ENCODE measurements at regions not wholly inside any gene's neighbourhood (a gene's known extent, or its start where the extent isn't known, plus 50 kb on each side); places are given as distances from the start of the nearest gene placed in this dataset.

DNA sequence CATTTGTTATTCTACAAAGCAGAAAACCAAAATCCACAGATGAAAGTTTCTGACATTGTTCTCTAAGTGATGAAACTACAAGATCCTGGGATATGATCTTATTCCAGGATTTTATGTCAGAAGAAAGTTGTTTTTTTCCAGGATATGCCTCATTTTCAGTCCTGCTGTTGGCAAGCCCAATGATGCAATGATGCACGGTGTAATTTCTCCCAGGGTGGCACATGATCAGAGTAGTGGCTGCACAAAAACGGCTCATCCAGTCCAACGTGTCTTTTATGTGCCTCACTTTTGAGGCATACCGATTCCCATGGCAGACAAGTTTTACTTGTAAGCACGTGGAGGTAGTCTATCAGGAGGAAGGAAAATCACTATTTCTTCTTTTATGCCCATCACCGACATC is 302.3 kb upstream of the JAG1 start:
- TF ChIP-seq ARNTL (CRISPR knock-in tag; IDR thresholded peaks at IDR 0.05; ENCODE audit: borderline replicate concordance, low read depth): no peak
- no peak for TF ChIP-seq TCF4 (CRISPR knock-in tag; IDR thresholded peaks at IDR 0.05; ENCODE audit: borderline replicate concordance)
- TF ChIP-seq RARB (CRISPR knock-in tag; IDR thresholded peaks at IDR 0.05): no peak
- no peak for TF ChIP-seq ZNF8 (CRISPR knock-in tag; IDR thresholded peaks at IDR 0.05)
- no peak for TF ChIP-seq CSDC2 (CRISPR knock-in tag; IDR thresholded peaks at IDR 0.05)
- no peak for TF ChIP-seq ISL1 (CRISPR knock-in tag; IDR thresholded peaks at IDR 0.05)
- TF ChIP-seq, protein P1, sequence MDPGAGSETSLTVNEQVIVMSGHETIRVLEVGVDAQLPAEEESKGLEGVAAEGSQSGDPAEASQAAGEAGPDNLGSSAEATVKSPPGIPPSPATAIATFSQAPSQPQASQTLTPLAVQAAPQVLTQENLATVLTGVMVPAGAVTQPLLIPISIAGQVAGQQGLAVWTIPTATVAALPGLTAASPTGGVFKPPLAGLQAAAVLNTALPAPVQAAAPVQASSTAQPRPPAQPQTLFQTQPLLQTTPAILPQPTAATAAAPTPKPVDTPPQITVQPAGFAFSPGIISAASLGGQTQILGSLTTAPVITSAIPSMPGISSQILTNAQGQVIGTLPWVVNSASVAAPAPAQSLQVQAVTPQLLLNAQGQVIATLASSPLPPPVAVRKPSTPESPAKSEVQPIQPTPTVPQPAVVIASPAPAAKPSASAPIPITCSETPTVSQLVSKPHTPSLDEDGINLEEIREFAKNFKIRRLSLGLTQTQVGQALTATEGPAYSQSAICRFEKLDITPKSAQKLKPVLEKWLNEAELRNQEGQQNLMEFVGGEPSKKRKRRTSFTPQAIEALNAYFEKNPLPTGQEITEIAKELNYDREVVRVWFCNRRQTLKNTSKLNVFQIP (CRISPR knock-in tag; IDR thresholded peaks at IDR 0.05; ENCODE audit: borderline replicate concordance, low read depth): no peak
- TF ChIP-seq, protein P2, sequence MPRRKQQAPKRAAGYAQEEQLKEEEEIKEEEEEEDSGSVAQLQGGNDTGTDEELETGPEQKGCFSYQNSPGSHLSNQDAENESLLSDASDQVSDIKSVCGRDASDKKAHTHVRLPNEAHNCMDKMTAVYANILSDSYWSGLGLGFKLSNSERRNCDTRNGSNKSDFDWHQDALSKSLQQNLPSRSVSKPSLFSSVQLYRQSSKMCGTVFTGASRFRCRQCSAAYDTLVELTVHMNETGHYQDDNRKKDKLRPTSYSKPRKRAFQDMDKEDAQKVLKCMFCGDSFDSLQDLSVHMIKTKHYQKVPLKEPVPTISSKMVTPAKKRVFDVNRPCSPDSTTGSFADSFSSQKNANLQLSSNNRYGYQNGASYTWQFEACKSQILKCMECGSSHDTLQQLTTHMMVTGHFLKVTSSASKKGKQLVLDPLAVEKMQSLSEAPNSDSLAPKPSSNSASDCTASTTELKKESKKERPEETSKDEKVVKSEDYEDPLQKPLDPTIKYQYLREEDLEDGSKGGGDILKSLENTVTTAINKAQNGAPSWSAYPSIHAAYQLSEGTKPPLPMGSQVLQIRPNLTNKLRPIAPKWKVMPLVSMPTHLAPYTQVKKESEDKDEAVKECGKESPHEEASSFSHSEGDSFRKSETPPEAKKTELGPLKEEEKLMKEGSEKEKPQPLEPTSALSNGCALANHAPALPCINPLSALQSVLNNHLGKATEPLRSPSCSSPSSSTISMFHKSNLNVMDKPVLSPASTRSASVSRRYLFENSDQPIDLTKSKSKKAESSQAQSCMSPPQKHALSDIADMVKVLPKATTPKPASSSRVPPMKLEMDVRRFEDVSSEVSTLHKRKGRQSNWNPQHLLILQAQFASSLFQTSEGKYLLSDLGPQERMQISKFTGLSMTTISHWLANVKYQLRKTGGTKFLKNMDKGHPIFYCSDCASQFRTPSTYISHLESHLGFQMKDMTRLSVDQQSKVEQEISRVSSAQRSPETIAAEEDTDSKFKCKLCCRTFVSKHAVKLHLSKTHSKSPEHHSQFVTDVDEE (CRISPR knock-in tag; IDR thresholded peaks at IDR 0.05): no peak
- TF ChIP-seq BACH2 (CRISPR knock-in tag; IDR thresholded peaks at IDR 0.05; ENCODE audit: borderline replicate concordance): no peak
- TF ChIP-seq, protein P3, sequence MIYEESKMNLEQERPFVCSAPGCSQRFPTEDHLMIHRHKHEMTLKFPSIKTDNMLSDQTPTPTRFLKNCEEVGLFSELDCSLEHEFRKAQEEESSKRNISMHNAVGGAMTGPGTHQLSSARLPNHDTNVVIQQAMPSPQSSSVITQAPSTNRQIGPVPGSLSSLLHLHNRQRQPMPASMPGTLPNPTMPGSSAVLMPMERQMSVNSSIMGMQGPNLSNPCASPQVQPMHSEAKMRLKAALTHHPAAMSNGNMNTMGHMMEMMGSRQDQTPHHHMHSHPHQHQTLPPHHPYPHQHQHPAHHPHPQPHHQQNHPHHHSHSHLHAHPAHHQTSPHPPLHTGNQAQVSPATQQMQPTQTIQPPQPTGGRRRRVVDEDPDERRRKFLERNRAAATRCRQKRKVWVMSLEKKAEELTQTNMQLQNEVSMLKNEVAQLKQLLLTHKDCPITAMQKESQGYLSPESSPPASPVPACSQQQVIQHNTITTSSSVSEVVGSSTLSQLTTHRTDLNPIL (CRISPR knock-in tag; IDR thresholded peaks at IDR 0.05; ENCODE audit: low read depth): no peak
- TF ChIP-seq ZFP30 (CRISPR knock-in tag; IDR thresholded peaks at IDR 0.05): no peak
- TF ChIP-seq, protein P4, sequence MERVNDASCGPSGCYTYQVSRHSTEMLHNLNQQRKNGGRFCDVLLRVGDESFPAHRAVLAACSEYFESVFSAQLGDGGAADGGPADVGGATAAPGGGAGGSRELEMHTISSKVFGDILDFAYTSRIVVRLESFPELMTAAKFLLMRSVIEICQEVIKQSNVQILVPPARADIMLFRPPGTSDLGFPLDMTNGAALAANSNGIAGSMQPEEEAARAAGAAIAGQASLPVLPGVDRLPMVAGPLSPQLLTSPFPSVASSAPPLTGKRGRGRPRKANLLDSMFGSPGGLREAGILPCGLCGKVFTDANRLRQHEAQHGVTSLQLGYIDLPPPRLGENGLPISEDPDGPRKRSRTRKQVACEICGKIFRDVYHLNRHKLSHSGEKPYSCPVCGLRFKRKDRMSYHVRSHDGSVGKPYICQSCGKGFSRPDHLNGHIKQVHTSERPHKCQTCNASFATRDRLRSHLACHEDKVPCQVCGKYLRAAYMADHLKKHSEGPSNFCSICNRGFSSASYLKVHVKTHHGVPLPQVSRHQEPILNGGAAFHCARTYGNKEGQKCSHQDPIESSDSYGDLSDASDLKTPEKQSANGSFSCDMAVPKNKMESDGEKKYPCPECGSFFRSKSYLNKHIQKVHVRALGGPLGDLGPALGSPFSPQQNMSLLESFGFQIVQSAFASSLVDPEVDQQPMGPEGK (CRISPR knock-in tag; IDR thresholded peaks at IDR 0.05; ENCODE audit: borderline replicate concordance): no peak
